Activated T-cell treated with anti-CD3 and anti-CD28 coated beads, Interleukin-2, amount 50 U/mL, for 72 hours (primary cell): ENCODE measurements at regions not wholly inside any gene's neighbourhood (a gene's known extent, or its start where the extent isn't known, plus 50 kb on each side); places are given as distances from the start of the nearest gene placed in this dataset.
"Not testable (repeated sequence)": the region's sequence is repeated elsewhere in the genome, so short reads cannot be mapped to it uniquely, and the experiment has no call there.

ENCODE experiments used
- ATAC-seq, 2 donors: fragments of 150-1000 bp; cut with Tn5 transposase; replicated peaks in 1 of 2; 2 replicates each; pipeline ENCODE4 v1.10.0; 2021; ENCODE audit warnings: moderate library complexity in 2 of 2, mild to moderate bottlenecking in 1 of 2
- DNase-seq, 2 donors: peaks; one replicate each; pipeline ENCODE4 v3.0.0; 2021 to 2022; ENCODE audit warnings: mixed read lengths in 1 of 2
- H3K27ac Mint-ChIP-seq: one replicate; pipeline ENCODE4 v1.8.0; 2022; ENCODE audit warnings: mild to moderate bottlenecking, moderate library complexity, mixed read lengths
- H3K27me3 Mint-ChIP-seq: one replicate; pipeline ENCODE4 v1.8.0; 2022; ENCODE audit warnings: low read depth, mixed read lengths
- H3K36me3 Mint-ChIP-seq, 2 donors: one replicate each; pipeline ENCODE4 v1.8.0; 2022; ENCODE audit warnings: mixed read lengths in 2 of 2, mild to moderate bottlenecking in 1 of 2; ENCODE audit not compliant: insufficient read depth in 2 of 2
- H3K4me1 Mint-ChIP-seq: one replicate; pipeline ENCODE4 v1.8.0; 2022; ENCODE audit warnings: low read depth, mixed read lengths
- H3K4me3 Mint-ChIP-seq, 2 donors: one replicate each; pipeline ENCODE4 v1.8.0; 2022; ENCODE audit warnings: mild to moderate bottlenecking in 2 of 2, mixed read lengths in 2 of 2, moderate library complexity in 2 of 2
- H3K9me3 Mint-ChIP-seq, 2 donors: one replicate each; pipeline ENCODE4 v1.8.0; 2022; ENCODE audit warnings: mixed read lengths in 2 of 2

- Mint-ChIP-seq H3K36me3 (no peaks in the 10 kb centered on the region), H3K27ac (no peak overlapping the region), H3K9me3 (no peaks in the 10 kb centered on the region), H3K27me3 (peaks cover 23% of the 10 kb centered on the region), H3K4me1 (no peaks in the 10 kb centered on the region), H3K4me3 (no peak overlapping the region)
- no peak for ATAC-seq
- DNase-seq = no peak
Measured at GRCh38 chr11:16598032-16598431, 140.4 kb upstream of the C11orf58 start.

GRCh38 chr11:16596231-16596630 is 142.2 kb upstream of the C11orf58 start:
- H3K36me3 Mint-ChIP-seq = no peaks in the 10 kb centered on the region
- no peaks in the 10 kb centered on the region for H3K9me3 Mint-ChIP-seq
- DNase-seq = no peak
- ATAC-seq = no peak
- H3K4me3 Mint-ChIP-seq = no peak overlapping the region
- no peak overlapping the region for H3K27ac Mint-ChIP-seq
- peaks cover 12% of the 10 kb centered on the region for H3K27me3 Mint-ChIP-seq
- H3K4me1 Mint-ChIP-seq = no peaks in the 10 kb centered on the region

GRCh38 chr11:16591157-16591556 is 147.3 kb upstream of the C11orf58 start:
- Mint-ChIP-seq H3K36me3 (no peaks in the 10 kb centered on the region), H3K9me3 (no peaks in the 10 kb centered on the region), H3K27me3 (peaks cover 3% of the 10 kb centered on the region), H3K4me3 (no peak overlapping the region), H3K27ac (no peak overlapping the region), H3K4me1 (no peaks in the 10 kb centered on the region)
- no peak for ATAC-seq
- no peak for DNase-seq

GRCh38 chr11:16587670-16588069 is 150.8 kb upstream of the C11orf58 start:
- DNase-seq (no peak), ATAC-seq (no peak)
- peaks cover 7% of the 10 kb centered on the region for H3K27me3 Mint-ChIP-seq
- no peaks in the 10 kb centered on the region for H3K36me3 Mint-ChIP-seq
- no peak overlapping the region for H3K27ac Mint-ChIP-seq
- no peak overlapping the region for H3K4me3 Mint-ChIP-seq
- no peaks in the 10 kb centered on the region for H3K4me1 Mint-ChIP-seq
- no peaks in the 10 kb centered on the region for H3K9me3 Mint-ChIP-seq

GRCh38 chr11:16584569-16584968 is 153.9 kb upstream of the C11orf58 start:
- peaks cover 7% of the 10 kb centered on the region for H3K27me3 Mint-ChIP-seq
- no peak overlapping the region for H3K27ac Mint-ChIP-seq
- H3K36me3 Mint-ChIP-seq = no peaks in the 10 kb centered on the region
- H3K9me3 Mint-ChIP-seq = peaks cover 0 to 2% of the 10 kb centered on the region in 2 donors
- no peak overlapping the region for H3K4me3 Mint-ChIP-seq
- no peaks in the 10 kb centered on the region for H3K4me1 Mint-ChIP-seq
- DNase-seq (no peak), ATAC-seq (no peak)

- H3K36me3 Mint-ChIP-seq, H3K4me3 Mint-ChIP-seq, ATAC-seq, H3K27ac Mint-ChIP-seq, DNase-seq, H3K4me1 Mint-ChIP-seq, H3K9me3 Mint-ChIP-seq, H3K27me3 Mint-ChIP-seq: not testable (repeated sequence)
Measured at GRCh38 chr11:16581078-16581477, 157.4 kb upstream of the C11orf58 start.

GRCh38 chr11:16577490-16577889 is 161.0 kb upstream of the C11orf58 start:
- no peak overlapping the region for H3K27ac Mint-ChIP-seq
- ATAC-seq (no peak), DNase-seq (no peak)
- no peak overlapping the region for H3K4me3 Mint-ChIP-seq
- H3K27me3 Mint-ChIP-seq = no peaks in the 10 kb centered on the region
- H3K4me1 Mint-ChIP-seq = no peaks in the 10 kb centered on the region
- H3K36me3 Mint-ChIP-seq = no peaks in the 10 kb centered on the region
- peaks cover 0 to 2% of the 10 kb centered on the region in 2 donors for H3K9me3 Mint-ChIP-seq

- H3K36me3 Mint-ChIP-seq, H3K27me3 Mint-ChIP-seq, H3K27ac Mint-ChIP-seq, H3K9me3 Mint-ChIP-seq, H3K4me1 Mint-ChIP-seq, DNase-seq, ATAC-seq, H3K4me3 Mint-ChIP-seq: not testable (repeated sequence)
Measured at GRCh38 chr11:16574889-16575288, 163.6 kb upstream of the C11orf58 start.

- Mint-ChIP-seq H3K4me3 (no peak overlapping the region), H3K9me3 (no peaks in the 10 kb centered on the region), H3K36me3 (no peaks in the 10 kb centered on the region), H3K4me1 (no peaks in the 10 kb centered on the region), H3K27ac (no peak overlapping the region), H3K27me3 (no peaks in the 10 kb centered on the region)
- ATAC-seq = no peak
- DNase-seq = no peak
Measured at GRCh38 chr11:16572945-16573344, 165.5 kb upstream of the C11orf58 start.

- no peak overlapping the region for H3K27ac Mint-ChIP-seq
- no peak overlapping the region for H3K4me3 Mint-ChIP-seq
- ATAC-seq = no peak
- H3K4me1 Mint-ChIP-seq = no peaks in the 10 kb centered on the region
- no peaks in the 10 kb centered on the region for H3K9me3 Mint-ChIP-seq
- H3K27me3 Mint-ChIP-seq = no peaks in the 10 kb centered on the region
- DNase-seq = no peak
- no peaks in the 10 kb centered on the region for H3K36me3 Mint-ChIP-seq
Measured at GRCh38 chr11:16561150-16561549, 177.3 kb upstream of the C11orf58 start.

GRCh38 chr11:16558494-16558893 is 180.0 kb upstream of the C11orf58 start:
- H3K4me3 Mint-ChIP-seq = no peak overlapping the region
- H3K36me3 Mint-ChIP-seq = no peaks in the 10 kb centered on the region
- no peak for ATAC-seq
- no peak overlapping the region for H3K27ac Mint-ChIP-seq
- no peaks in the 10 kb centered on the region for H3K27me3 Mint-ChIP-seq
- no peaks in the 10 kb centered on the region for H3K4me1 Mint-ChIP-seq
- DNase-seq = no peak
- H3K9me3 Mint-ChIP-seq = no peaks in the 10 kb centered on the region

GRCh38 chr11:16555956-16556355 is 182.5 kb upstream of the C11orf58 start:
- Mint-ChIP-seq H3K4me1 (no peaks in the 10 kb centered on the region), H3K9me3 (no peaks in the 10 kb centered on the region)

GRCh38 chr11:16554361-16554760 is 184.1 kb upstream of the C11orf58 start:
- ATAC-seq (no peak), DNase-seq (no peak)
- peaks cover 0 to 1% of the 10 kb centered on the region in 2 donors for H3K9me3 Mint-ChIP-seq
- H3K36me3 Mint-ChIP-seq = no peaks in the 10 kb centered on the region
- no peaks in the 10 kb centered on the region for H3K4me1 Mint-ChIP-seq
- H3K4me3 Mint-ChIP-seq = no peak overlapping the region
- H3K27me3 Mint-ChIP-seq = no peaks in the 10 kb centered on the region
- no peak overlapping the region for H3K27ac Mint-ChIP-seq

More at GRCh38 chr11:16555956-16556355, 182.5 kb upstream of the C11orf58 start:
- ATAC-seq (no peak), DNase-seq (no peak)
- Mint-ChIP-seq H3K27ac (no peak overlapping the region), H3K4me3 (no peak overlapping the region), H3K36me3 (no peaks in the 10 kb centered on the region), H3K27me3 (no peaks in the 10 kb centered on the region)

GRCh38 chr11:16547879-16548278 is 190.6 kb upstream of the C11orf58 start:
- H3K36me3 Mint-ChIP-seq = no peaks in the 10 kb centered on the region
- DNase-seq = no peak
- peaks cover 1 to 4% of the 10 kb centered on the region in 2 donors for H3K9me3 Mint-ChIP-seq
- no peak overlapping the region for H3K27ac Mint-ChIP-seq
- no peak overlapping the region for H3K4me3 Mint-ChIP-seq
- no peak for ATAC-seq
- no peaks in the 10 kb centered on the region for H3K27me3 Mint-ChIP-seq
- H3K4me1 Mint-ChIP-seq = no peaks in the 10 kb centered on the region
